ENCODE measurements at regions not wholly inside any gene's neighbourhood (a gene's known extent, or its start where the extent isn't known, plus 50 kb on each side); places are given as distances from the start of the nearest gene placed in this dataset.

GRCh38 chr11:92107331-92107730 lies 117.3 kb upstream of the FAT3 start:
- CTCF ChIA-PET, result no interaction called here
- DNase-seq (ENCODE audit: extremely low spot score), result no peak
- POLR2A ChIA-PET, result no interaction called here
- no peak for TF ChIP-seq CTCF (IDR thresholded peaks at IDR 0.05; ENCODE audit: control extremely low read depth, extremely low read depth, low read depth, missing control alignments)

GRCh38 chr11:92104349-92104748 lies 120.3 kb upstream of the FAT3 start:
- ChIA-PET POLR2A (no interaction called here), CTCF (no interaction called here)
- no peak for DNase-seq (ENCODE audit: extremely low spot score)
- no peak for TF ChIP-seq CTCF (IDR thresholded peaks at IDR 0.05; ENCODE audit: control extremely low read depth, extremely low read depth, low read depth, missing control alignments)

GRCh38 chr11:92101920-92102319 lies 122.7 kb upstream of the FAT3 start:
- POLR2A ChIA-PET, result no interaction called here
- DNase-seq (ENCODE audit: extremely low spot score), result no peak
- TF ChIP-seq CTCF (IDR thresholded peaks at IDR 0.05; ENCODE audit: control extremely low read depth, extremely low read depth, low read depth, missing control alignments), result no peak
- CTCF ChIA-PET, result interaction anchor here (0.9 kb wide), 1 partner anchor 19 kb away, joined by 3 read pairs; no protein-coding TSS in a partner anchor

- DNase-seq (ENCODE audit: extremely low spot score), result no peak
- POLR2A ChIA-PET, result no interaction called here
- no peak for TF ChIP-seq CTCF (IDR thresholded peaks at IDR 0.05; ENCODE audit: control extremely low read depth, extremely low read depth, low read depth, missing control alignments)
- CTCF ChIA-PET, result no interaction called here
These were observed 125.4 kb upstream of the FAT3 start for GRCh38 chr11:92099183-92099582.

- ChIA-PET POLR2A (no interaction called here), CTCF (no interaction called here)
- no peak for TF ChIP-seq CTCF (IDR thresholded peaks at IDR 0.05; ENCODE audit: control extremely low read depth, extremely low read depth, low read depth, missing control alignments)
- DNase-seq (ENCODE audit: extremely low spot score), result no peak
These were observed 126.4 kb upstream of the FAT3 start for GRCh38 chr11:92098172-92098571.

- ChIA-PET POLR2A (no interaction called here), CTCF (interaction anchor here (1.1 kb wide), 1 partner anchor 8 kb away, joined by 3 read pairs; no protein-coding TSS in a partner anchor)
- TF ChIP-seq CTCF (IDR thresholded peaks at IDR 0.05; ENCODE audit: control extremely low read depth, extremely low read depth, low read depth, missing control alignments), result no peak
- DNase-seq (ENCODE audit: extremely low spot score), result no peak
These were observed 136.7 kb upstream of the FAT3 start for GRCh38 chr11:92087725-92088537.

Data from GM10248 (cell line).